Prostate gland (tissue), 2 donors: ENCODE measurements at regions not wholly inside any gene's neighbourhood (a gene's known extent, or its start where the extent isn't known, plus 50 kb on each side); places are given as distances from the start of the nearest gene placed in this dataset.
A peak's percentile ranks its signal among the peaks of the same experiment; 100 is the strongest.

Source experiments
- DNase-seq: peaks from one replicate; pipeline ENCODE4 v3.0.0-alpha.2; 2019; ENCODE audit warnings: low spot score
- H3K27ac ChIP-seq, 2 donors: fragments of 200-600 bp; sonication (generic); 2 replicates each; pipeline ENCODE4 v1.5.1; 2017 to 2019
- H3K27me3 ChIP-seq: fragments of 200-600 bp; sonication (generic); replicated peaks from 2 replicates; pipeline ENCODE4 v1.5.1; 2019; ENCODE audit not compliant: insufficient read depth
- H3K36me3 ChIP-seq, 2 donors: fragments of 200-600 bp; sonication (generic); 1 replicate in 1 of 2; 2 replicates in 1 of 2; pipeline versions ENCODE4 v1.5.1 to v1.8.1; 2017 to 2019
- H3K4me1 ChIP-seq: fragments of 200-600 bp; sonication (generic); replicated peaks from 2 replicates; pipeline ENCODE4 v1.5.1; 2019
- H3K4me3 ChIP-seq, 2 donors: fragments of 200-600 bp; sonication (generic); 2 replicates each; pipeline ENCODE4 v1.5.1; 2017 to 2019
- H3K9me3 ChIP-seq: fragments of 200-600 bp; sonication (generic); 2 replicates; pipeline ENCODE4 v1.5.1; 2017
- POLR2A ChIP-seq: fragments of 450-650 bp; IDR thresholded peaks from one replicate; pipeline ENCODE4 v1.6.1; 2016; ENCODE audit warnings: antibody characterized with exemption, mild to moderate bottlenecking
- POLR2AphosphoS5 ChIP-seq: sonication (generic); formaldehyde crosslinking; IDR thresholded peaks from one replicate; pipeline ENCODE4 v1.6.1; 2017; ENCODE audit warnings: antibody characterized with exemption
- WGBS: methylation state at CpG from one replicate; pipeline ENCODE4 v1.1.5; 2018; 5-methylcytosine and 5-hydroxymethylcytosine counted together
- intact Hi-C: fragments of 100-400 bp; cut with DNase I; formaldehyde crosslinking; loops from one replicate; pipeline ENCODE4 v1.14.2; 2022
- TF ChIP-seq, protein P1 (sequence below), 4 experiments: fragments of 200-600 bp in 2 of 4; fragments of 450-650 bp in 2 of 4; sonication (generic) in 2 of 4; IDR thresholded peaks; 1 replicate in 3 of 4; 2 replicates in 1 of 4; pipeline ENCODE4 v1.5.1; 2016 to 2019; ENCODE audit warnings: antibody characterized with exemption in 4 of 4, mild to moderate bottlenecking in 2 of 4, moderate library complexity in 2 of 4

DNA sequence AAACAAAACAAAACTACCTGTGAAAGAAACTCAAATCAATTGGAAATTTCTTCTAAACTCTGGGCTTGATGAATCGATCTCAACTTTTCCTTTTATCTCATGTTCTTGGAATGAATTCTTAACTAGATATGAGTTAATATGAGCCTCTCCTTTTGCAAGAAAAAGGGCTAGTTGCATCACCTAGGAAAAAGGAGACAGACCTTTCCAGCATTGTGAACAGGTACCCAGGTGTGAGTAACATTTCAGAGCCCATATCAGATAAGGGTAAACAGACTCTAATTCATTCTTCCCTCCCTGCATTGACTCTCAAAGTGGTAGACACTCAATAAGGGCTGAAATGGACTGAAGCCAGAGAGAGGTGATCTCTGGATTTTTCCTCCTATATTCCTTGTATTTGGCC, 103.8 kb upstream of the AGR3 start:
- H3K27ac ChIP-seq = no peak overlapping the region
- no peaks in the 10 kb centered on the region for H3K27me3 ChIP-seq
- WGBS = 71% methylated on average over 1 of the region's 1 CpG
- TF ChIP-seq POLR2A (no peak), POLR2AphosphoS5 (no peak)
- TF ChIP-seq, protein P1, sequence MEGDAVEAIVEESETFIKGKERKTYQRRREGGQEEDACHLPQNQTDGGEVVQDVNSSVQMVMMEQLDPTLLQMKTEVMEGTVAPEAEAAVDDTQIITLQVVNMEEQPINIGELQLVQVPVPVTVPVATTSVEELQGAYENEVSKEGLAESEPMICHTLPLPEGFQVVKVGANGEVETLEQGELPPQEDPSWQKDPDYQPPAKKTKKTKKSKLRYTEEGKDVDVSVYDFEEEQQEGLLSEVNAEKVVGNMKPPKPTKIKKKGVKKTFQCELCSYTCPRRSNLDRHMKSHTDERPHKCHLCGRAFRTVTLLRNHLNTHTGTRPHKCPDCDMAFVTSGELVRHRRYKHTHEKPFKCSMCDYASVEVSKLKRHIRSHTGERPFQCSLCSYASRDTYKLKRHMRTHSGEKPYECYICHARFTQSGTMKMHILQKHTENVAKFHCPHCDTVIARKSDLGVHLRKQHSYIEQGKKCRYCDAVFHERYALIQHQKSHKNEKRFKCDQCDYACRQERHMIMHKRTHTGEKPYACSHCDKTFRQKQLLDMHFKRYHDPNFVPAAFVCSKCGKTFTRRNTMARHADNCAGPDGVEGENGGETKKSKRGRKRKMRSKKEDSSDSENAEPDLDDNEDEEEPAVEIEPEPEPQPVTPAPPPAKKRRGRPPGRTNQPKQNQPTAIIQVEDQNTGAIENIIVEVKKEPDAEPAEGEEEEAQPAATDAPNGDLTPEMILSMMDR (IDR thresholded peaks at IDR 0.05) = no peak
- peaks cover 6% of the 10 kb centered on the region for H3K4me1 ChIP-seq
- no peak overlapping the region for H3K4me3 ChIP-seq
- no peak for DNase-seq
- no peaks in the 10 kb centered on the region for H3K36me3 ChIP-seq
- H3K9me3 ChIP-seq = no peaks in the 10 kb centered on the region
- intact Hi-C loops = loop anchor here (10.0 kb wide), 3 partner anchors 549 to 689 kb away; no protein-coding TSS in a partner anchor

GRCh38 chr7:16986755-16987154, 105.0 kb upstream of the AGR3 start:
- TF ChIP-seq POLR2AphosphoS5 = no peak
- no peak for TF ChIP-seq POLR2A
- TF ChIP-seq, protein P1 (IDR thresholded peaks at IDR 0.05) = no peak
- no peak for DNase-seq
- Histone ChIP-seq H3K4me3 (no peak overlapping the region), H3K36me3 (no peaks in the 10 kb centered on the region), H3K27ac (no peak overlapping the region), H3K4me1 (peaks cover 6% of the 10 kb centered on the region), H3K9me3 (no peaks in the 10 kb centered on the region), H3K27me3 (no peaks in the 10 kb centered on the region)
- WGBS = 93% methylated on average over 1 of the region's 1 CpG
- intact Hi-C loops = loop anchor here (10.0 kb wide), 3 partner anchors 548 to 688 kb away; no protein-coding TSS in a partner anchor

DNA sequence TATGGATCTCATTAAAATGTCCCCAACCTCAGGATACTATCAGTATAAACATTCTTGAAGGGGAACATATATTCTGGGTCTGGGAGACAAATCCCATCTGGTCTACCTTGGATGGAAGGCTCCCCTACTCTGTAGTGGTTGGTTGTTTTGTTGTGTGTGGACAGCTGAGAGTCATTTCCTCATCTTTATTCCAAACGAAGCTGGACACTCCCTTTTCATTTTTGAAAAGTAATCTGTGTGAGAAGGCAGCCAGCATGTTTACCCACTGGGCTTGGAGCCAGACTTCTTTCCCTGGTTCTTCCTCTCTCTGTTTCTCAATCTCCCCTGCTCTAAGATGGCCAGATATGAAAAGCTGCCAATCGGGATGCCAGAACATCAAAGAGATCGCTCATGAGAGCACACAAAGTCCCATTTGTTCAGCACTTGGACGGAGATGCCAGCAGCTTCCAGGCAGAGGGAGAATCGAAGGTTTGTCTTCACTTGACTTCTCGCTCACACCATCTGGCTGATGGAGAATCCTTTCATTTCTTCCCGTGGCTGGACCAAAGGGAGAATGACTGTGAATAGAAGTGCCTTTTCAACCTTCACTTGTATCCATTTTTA, 108.1 kb upstream of the AGR3 start:
- intact Hi-C loops = loop anchor here (10.0 kb wide), 3 partner anchors 545 to 685 kb away; no protein-coding TSS in a partner anchor
- 0% methylated on average over 7 of the region's 7 CpGs for WGBS
- peak; percentile 98 for DNase-seq
- no peaks in the 10 kb centered on the region for H3K9me3 ChIP-seq
- H3K4me1 ChIP-seq = peaks cover 6% of the 10 kb centered on the region
- H3K27ac ChIP-seq = peak overlapping the region; percentile 47 to 55
- H3K4me3 ChIP-seq = no peak overlapping the region
- no peaks in the 10 kb centered on the region for H3K36me3 ChIP-seq
- TF ChIP-seq, protein P1 (IDR thresholded peaks at IDR 0.05) = peak in 1 of 4 experiments; percentile 5
- TF ChIP-seq POLR2AphosphoS5 = peak; percentile 98
- no peak for TF ChIP-seq POLR2A
- no peaks in the 10 kb centered on the region for H3K27me3 ChIP-seq

DNA sequence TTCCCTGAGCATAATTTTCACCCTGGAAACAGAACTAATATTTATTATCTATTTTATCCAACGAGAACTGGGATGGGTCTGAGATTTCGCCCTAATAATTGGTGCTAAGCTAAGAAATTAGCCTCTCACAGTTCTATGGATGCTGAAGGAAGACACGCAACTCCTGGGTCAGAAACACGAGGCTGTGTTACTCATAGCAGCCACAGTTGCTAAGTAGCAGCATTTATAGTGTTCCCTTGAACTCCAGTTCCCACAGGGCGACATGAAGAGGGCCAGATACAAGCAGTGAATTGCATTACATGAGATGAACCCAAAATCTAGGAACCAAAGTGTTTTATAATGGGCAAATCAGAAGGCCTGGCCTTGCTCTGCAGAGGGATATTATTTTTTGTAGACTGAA, 109.8 kb upstream of the AGR3 start:
- TF ChIP-seq, protein P1 (IDR thresholded peaks at IDR 0.05) = no peak
- TF ChIP-seq POLR2AphosphoS5 = no peak
- no peak for TF ChIP-seq POLR2A
- Histone ChIP-seq H3K27ac (no peak overlapping the region), H3K4me3 (no peak overlapping the region), H3K27me3 (no peaks in the 10 kb centered on the region), H3K9me3 (no peaks in the 10 kb centered on the region), H3K4me1 (peaks cover 6% of the 10 kb centered on the region), H3K36me3 (no peaks in the 10 kb centered on the region)
- intact Hi-C loops = no loop called here
- DNase-seq = no peak
- WGBS = 94% methylated on average over 5 of the region's 5 CpGs

DNA sequence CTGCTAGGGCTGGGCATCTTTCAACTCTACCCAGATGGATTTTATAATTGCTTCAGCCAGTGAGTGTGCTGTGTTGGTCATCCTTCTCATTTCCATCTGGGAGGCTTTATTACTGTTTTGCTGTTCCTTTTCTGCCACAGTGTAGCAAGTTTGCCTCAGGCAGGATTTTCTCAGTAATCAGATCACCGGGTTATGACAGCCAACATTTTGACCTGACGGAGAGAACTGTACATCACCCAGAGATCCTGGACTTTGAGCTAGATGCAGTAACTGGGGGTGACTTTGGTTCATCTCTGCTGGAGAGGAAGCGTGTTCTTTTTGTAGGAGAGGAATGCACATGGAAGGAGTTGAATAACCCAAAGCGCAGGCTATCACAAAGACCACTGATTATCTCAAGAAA, 111.8 kb upstream of the AGR3 start:
- WGBS = 90% methylated on average over 4 of the region's 4 CpGs

More for the DNA sequence above, 111.8 kb upstream of the AGR3 start:
- H3K27me3 ChIP-seq = no peaks in the 10 kb centered on the region
- no peak overlapping the region for H3K27ac ChIP-seq
- intact Hi-C loops = no loop called here
- H3K9me3 ChIP-seq = no peaks in the 10 kb centered on the region
- no peak overlapping the region for H3K4me3 ChIP-seq
- no peak for DNase-seq
- H3K36me3 ChIP-seq = no peaks in the 10 kb centered on the region
- TF ChIP-seq, protein P1 (IDR thresholded peaks at IDR 0.05) = no peak
- no peak for TF ChIP-seq POLR2A
- TF ChIP-seq POLR2AphosphoS5 = no peak
- H3K4me1 ChIP-seq = peaks cover 6% of the 10 kb centered on the region
